Activated CD4-positive, CD25-positive, alpha-beta regulatory T cell (primary cell): ENCODE measurements at regions not wholly inside any gene's neighbourhood (a gene's known extent, or its start where the extent isn't known, plus 50 kb on each side); places are given as distances from the start of the nearest gene placed in this dataset.
"Not testable (repeated sequence)": the region's sequence is repeated elsewhere in the genome, so short reads cannot be mapped to it uniquely, and the experiment has no call there.

Experiments used
- DNase-seq, 4 experiments: peaks; one replicate each; lab custom pipeline; 2025; lab: John Stamatoyannopoulos, UW

DNA sequence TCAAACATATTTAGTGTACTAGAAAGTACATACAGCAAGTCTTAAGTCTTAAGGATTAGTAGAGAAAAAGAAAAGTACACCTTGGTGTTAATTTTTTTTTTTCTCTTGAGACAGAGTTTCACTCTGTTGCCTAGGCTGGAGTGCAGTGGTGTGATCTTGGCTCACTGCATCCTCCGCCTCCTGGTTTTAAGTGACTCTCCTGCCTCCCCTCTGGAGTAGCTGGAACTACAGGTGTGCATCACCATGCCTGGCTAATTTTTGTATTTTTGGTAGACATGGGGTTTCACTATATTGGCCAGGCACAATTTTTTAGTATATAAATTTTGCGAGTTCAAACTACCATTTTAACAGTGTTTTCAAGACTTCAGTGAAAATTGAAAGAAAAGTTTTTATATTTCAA lies 1941.1 kb upstream of the CDH6 start:
- no peak for DNase-seq

DNA sequence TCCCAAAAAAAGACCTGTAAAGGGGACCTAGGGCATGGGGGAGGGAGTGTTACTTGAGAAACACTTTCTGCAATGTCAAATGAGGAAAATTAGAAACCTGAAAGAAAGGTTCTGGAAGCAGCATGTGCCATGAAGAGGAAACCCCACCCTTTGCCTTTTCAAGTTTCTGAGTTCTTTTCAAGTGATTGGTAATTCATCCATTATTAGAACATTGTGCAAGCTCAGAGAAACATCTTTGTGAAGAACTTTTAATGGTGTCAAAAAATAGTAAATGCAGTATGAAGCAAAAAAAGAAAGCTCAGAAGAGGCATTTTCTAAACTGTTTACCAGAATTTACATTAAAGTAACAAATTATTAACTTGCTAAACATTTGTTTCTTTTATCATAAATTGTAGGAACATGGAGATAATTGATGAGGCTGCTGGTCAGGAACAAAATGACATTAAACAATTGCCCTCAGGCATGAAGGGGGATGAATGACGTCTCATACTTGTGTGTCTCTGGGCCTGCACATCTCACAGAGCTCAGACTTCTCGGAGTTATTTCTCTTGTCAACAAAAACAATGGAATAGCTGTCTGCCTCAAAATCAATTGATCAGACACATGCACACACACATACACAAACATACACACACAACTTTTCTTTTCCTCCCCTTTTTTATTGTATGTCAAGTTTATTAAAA lies 1946.0 kb upstream of the CDH6 start:
- DNase-seq = no peak

DNA sequence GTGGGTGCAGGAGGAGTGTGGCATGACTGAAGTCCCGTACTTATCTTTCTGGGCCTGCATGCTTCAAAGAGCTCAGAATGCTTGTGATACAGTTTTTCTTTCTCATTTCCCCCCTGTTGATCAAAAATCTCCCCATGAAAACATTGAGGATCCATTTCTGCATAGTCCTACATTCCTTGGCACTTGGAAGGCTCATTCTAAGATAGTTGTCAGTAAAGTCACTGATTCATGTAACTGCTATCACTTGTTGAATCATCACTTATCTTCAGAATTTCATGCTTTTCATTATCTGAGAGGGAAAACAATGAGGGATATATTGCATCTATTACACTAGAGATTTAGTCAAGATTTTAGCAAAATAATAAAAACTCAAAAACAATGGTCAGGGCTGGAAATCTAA lies 1953.1 kb upstream of the CDH6 start:
- DNase-seq = no peak

DNA sequence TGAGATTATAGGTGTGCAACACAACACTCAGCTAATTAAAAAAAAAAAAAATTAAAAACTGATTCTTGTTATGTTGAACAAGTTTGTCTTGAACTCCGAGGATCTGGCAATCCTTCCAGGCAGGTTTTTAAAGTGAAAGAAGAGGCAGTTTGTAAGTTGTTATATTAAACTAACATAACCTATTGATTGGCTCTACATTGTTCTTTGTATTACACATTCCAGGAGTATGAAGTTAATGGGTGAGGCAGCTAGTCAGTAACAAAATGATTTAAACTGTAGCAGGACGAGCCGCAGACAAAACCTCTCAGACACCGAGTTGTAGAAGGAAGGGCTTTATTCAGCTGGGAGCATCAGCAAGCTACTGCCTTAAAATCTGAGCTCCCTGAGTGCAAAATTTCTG lies 1953.9 kb upstream of the CDH6 start:
- no peak for DNase-seq

DNA sequence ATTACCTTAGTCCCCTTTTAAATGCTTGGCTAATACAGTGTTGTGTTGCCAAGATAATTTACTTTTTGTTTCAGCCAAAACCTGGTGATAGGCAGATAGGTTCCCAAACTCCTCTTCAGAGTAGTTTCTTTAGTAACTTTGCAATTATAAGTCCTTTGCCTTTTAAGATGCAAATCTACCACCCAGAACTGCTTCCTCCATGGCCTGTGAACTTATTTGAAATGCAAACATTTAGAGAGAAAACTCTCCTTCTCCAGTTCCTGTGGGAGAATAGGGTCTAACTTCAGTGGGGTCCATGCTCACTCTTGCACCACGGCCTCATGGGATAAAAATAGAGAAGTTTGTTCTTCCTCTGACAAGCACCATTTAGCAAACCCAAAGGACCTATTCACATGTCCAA lies 1955.4 kb upstream of the CDH6 start:
- DNase-seq = no peak

DNA sequence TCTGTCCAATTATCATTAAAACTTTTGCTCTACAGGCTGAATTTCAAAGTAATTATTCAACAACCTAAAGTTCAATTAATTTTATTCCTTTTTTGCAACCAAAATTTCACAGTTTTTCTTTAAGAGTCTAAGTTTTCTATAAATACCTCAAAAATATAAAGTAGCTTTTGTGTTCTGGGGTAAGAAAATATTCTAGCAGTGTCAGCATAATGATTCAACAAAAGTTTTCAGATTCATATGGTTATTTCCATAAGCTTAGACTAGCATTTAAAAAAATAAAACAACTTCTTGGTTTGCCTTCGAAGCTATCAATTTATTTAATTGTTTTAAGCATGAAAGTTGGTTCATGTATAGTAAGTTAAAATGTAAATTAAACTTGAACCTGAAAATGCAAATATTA lies 1962.3 kb upstream of the CDH6 start:
- no peak for DNase-seq

DNA sequence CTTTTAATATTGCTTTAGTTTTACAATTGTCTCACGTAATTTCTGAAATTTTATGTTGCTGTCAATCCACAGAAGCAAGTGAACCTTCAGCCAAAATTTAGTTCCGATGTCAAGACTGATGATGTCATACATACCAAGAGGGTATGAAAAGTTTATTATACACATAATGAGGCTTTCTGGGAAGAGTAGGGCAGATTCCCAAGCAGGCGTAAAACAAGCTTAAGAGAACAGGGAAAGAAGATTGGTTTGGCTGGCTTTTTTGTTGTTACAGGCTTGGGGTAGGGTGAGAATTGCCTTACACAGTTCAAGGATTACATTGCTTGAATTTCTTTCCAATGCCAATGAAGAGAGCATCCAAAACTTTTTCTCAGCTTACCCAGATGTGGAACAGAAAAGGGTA lies 1962.9 kb upstream of the CDH6 start:
- DNase-seq = no peak

DNA sequence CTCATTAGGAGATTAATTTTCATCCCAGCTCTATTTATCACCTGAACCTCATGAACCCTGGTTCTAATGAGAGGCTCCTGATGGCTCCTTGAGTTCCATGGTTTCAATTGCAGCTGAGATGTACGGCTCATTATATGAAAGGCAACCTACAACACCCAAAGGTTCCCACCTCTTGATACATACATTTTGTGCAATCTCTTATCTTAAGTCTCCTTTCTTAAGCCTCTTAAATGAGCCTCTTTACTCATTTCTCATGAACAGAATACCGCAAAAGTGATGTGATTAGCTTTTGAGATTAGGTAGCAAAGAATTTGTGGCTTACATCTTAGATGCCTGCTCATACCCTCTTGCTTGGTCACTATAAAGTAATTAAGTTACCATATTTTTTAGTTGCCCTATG lies 1964.0 kb upstream of the CDH6 start:
- no peak for DNase-seq

DNA sequence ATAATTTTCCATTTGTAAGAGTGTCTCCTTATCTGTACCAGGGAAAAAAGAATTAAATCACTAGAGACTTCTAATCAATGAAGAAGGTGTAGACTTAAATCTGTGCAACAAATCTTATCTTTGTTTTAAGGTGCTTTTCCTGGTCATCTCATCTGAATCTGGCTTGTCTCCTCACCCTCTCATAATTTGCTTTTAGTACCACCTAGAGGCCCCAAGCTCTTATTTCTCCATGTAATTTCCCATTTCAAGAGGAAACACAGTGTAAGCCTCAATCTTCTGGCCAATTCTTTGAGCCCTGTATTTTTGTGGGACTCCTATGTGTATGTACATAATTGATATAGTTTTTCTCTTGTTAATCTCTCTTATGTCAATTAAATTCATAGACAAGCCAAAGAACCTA lies 1975.3 kb upstream of the CDH6 start:
- no peak for DNase-seq

DNA sequence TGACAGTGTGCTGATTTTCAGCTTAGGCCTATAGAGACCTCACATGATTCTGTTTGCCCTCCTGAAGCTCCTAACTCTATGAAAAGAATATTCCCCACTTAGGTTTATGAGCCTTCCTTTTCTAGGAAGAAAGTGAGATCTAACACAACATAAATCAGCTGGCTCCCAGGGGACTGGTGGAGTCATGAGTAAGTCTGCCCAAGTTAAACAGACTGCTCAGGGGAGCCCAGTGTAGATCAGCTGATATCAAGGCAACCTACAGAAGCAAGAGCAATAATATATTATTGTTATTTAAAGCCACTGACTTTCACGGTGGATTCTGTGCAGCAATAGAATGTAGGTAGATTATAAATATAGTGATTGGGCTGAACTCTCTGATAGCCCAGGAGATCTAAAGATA lies 1978.6 kb upstream of the CDH6 start:
- no peak for DNase-seq

DNA sequence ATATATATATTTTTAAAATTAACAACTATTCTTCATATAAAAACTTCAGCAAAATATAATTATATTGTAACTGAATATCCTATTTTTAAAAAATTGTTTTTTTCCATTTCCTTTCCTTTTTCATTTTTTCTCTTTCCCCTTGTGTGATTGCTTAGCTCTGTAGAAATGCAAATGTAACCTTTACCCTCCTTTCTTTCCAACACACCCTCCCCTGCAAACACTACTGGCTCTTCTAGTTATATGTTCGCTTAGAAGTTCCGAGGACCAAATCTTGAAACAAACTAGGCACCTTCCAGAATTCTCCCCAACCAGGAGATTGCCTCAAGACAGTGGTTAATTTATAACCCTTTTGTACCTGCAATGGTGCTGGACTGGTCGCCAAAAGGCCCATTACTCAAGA lies 1980.0 kb upstream of the CDH6 start:
- DNase-seq = no peak

DNA sequence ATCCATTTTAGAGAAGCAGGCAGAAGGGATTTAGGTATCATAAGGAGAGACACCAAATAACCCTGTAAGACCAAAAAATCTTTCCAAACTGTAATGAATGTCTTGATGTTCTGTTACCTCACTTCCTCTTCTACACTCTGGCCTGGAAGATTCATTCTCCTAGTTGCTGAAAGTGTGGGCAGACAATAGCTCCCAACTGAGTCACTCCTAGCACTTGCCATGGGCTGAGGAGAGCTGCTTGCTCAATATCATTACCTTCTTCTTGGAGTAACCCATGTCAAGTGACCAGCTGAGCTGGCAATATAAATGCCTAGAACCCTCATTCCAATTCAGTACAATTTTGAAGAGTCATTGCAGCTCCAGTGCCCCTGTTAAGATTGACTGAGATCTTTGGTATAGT lies 1985.5 kb upstream of the CDH6 start:
- no peak for DNase-seq

DNA sequence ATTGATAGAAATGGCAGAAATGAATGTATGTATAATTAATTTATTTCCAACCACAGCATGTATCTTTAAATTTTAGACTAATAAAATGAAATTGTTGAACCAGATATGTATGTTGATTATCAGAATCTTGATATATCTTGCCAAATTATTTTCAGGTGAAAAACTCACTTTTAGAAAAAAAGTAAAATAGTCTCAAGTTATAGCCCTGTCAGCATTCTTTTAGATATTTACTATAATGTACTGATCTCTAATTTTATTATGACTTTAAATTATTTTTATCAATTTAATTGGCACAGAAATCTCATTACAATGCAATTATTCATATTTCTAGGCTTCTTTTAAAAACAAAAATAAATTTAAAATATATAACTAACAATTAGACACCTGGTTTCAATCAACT lies 1990.4 kb upstream of the CDH6 start:
- no peak for DNase-seq

DNA sequence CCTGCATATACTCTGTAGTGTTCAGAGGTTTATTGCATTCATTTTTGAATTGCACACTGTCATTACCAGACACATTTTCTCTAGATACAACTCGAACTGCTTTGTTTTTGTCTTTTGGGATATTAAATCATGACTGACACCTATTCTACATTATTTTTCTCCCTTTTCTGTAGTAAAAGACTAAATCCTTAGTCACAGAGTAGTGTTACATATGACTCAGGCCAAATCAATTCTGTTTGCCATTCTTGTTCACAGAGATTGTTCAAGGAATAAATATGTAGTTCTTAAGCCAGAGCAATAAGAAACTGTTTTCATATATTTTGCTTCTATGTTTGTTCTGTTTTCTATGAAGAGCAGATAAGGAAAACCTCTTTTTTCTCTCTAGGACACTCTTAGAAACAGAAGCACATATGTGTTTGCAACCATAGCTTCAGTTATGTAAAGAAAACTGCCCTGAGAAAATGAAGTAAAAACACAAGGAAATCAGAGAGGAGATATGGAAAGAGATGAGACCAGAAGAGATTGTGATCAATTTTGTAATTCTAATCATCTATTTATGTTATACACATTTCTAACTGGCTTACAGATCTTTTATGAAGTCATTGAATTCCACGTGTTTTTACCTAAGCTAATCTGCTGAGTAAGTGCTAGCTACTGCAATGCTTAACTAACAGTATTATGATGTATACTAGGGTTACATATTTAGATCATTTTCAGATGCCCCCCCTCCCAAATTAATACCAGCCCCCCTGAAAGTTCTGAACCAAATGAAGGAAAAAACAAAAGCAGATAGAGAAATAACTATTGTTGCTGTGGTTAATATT lies 1995.6 kb upstream of the CDH6 start:
- no peak for DNase-seq

DNA sequence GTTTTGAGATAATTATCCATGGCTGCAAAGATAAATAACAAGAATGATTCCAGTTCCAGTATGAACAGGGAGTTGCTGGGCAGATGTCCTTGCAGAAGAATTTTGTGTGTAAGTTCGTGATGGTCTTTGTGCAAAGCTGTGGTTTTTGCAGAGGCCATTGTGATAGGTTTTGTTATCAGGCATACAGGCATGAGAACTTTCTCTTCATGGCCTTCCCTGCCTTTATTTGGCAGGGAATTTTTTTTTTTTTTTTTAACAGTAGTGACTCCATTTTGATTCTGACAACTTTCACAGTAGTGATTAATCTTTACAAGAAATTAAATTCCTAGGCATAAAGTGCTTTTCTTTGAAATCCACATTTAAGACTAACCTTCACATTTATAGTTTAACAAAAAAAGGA lies 1999.5 kb upstream of the CDH6 start:
- DNase-seq = no peak

DNA sequence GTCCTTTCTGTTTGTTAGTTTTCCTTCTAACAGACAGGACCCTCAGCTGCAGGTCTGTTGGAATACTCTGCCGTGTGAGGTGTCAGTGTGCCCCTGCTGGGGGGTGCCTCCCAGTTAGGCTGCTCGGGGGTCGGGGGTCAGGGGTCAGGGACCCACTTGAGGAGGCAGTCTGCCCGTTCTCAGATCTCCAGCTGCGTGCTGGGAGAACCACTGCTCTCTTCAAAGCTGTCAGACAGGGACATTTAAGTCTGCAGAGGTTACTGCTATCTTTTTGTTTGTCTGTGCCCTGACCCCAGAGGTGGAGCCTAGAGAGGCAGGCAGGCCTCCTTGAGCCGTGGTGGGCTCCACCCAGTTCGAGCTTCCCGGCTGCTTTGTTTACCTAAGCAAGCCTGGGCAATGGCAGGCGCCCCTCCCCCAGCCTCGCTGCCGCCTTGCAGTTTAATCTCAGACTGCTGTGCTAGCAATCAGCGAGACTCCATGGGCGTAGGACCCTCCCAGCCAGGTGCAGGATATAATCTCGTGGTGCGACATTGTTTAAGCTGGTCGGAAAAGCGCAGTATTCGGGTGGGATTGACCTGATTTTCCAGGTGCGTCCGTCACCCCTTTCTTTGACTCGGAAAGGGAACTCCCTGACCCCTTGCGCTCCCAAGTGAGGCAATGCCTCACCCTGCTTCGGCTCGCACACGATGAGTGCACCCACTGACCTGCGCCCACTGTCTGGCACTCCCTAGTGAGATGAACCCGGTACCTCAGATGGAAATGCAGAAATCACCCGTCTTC lies 2002.0 kb upstream of the CDH6 start:
- DNase-seq = not testable (repeated sequence)

DNA sequence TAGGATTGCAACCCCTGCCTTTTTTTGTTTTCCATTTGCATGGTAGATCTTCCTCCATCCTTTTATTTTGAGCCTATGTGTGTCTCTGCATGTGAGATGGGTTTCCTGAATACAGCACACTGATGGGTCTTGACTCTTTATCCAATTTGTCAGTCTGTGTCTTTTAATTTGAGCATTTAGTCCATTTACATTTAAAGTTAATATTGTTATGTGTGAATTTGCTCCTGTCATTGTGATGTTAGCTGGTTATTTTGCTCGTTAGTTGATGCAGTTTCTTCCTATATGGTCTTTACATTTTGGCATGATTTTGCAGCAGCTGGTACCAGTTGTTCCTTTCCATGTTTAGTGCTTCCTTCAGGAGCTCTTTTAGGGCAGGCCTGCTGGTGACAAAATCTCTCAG lies 2003.1 kb upstream of the CDH6 start:
- not testable (repeated sequence) for DNase-seq

DNA sequence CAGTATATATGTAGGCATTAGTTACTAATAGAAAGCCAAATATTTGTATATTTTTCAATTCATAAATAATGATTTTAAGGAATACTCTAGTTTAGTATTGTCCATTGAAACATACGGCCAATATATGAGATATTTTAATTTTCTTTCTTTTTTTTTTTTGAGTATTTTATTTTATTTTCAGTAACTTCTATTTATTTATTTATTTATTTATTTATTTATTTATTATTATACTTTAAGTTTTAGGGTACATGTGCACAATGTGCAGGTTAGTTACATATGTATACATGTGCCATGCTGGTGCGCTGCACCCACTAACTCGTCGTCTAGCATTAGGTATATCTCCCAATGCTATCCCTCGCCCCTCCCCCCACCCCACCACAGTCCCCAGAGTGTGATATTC lies 2007.1 kb upstream of the CDH6 start:
- DNase-seq = not testable (repeated sequence)

DNA sequence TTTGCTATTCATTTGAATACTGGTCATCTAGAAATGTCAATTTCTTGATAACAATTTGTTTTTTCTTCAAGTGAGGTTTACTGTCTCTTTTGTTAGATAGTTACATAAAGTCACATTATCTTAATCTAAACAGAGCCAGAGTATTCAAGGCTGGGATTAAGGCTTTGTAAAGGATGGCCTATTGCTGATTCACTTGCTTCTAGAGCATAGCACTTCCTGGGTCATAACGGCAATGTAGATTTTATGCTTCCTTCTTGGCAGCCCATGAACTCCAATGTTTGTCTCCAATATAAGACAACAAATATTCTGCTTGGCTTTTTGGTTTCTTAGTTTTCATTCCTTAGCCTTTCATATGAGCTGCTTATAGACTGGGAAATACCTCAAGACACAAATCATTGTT lies 2007.9 kb upstream of the CDH6 start:
- no peak for DNase-seq

DNA sequence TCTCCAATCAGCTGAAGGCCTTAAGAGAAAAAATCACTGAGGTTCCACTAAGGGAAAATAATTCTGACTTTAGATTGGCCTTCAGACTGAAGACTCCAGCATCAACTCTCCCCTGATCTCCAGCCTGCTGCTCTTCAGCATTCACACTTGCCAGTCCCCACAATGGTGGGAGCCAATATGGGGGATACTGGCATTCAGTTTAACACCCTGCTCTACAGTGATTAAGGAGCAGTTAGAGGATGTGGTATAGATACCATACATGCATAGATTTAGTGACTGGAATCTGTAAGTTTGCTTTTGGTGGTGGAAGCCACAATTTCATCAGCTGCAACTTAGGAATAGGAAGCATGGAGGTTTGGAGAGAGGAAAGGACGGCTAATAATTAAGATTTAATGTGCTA lies 2017.7 kb upstream of the CDH6 start:
- no peak for DNase-seq

DNA sequence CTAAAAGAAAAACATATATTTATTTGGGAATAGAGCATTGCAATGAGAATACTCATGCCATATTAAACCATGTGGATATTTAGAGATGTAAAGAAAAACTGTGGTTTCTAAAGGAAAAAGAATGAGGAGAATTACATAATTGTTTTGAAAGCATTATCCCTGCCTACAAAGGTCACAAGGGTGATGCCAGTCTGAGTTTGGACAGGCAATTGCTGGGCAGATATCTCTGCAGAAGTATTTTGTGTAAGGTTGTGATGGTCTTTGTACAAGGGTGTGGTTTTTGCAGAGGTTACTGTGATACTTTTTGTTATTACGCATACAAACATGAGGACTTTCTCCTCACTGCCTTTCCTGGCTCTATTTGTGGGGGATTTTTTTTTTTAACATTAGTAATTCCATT lies 2022.9 kb upstream of the CDH6 start:
- DNase-seq = no peak

DNA sequence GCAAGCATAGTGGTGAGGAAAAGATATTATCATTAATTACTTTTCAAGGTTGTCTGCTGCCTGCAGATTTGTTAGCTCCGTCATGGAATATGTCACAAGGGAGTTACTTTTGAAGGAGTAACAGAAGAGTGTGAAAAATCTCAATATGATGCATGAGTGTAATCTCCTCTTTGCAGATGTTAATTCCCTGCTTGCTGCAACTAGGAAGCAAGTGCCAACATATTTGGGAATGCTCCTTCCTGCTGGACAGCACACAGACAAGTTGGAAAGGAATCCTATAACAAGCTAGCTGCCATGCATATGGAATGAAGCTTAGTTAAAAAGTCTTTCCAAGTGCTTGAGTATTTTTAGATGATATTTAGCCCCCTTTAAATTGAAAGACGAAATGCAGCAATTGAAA lies 2023.6 kb upstream of the CDH6 start:
- DNase-seq = no peak

DNA sequence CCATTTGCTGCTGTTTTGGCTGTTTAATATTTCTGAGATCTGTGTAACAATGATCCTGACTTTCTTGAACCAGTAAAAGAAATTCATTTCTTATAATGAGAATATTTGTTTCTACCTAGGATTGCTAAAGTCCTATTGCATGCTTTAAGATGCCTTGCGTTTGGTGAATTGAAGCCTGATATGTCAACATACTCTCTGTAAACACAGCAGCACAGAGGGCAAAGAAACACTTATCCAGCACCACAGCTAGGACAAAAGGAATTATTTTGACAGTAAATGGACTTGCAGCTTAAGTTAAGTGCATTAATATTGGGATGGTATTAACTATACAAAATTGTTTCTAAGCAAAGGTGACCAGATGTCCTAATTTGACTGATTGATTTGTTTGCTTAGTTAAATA lies 2031.2 kb upstream of the CDH6 start:
- DNase-seq = no peak
